ENCODE measurements at regions not wholly inside any gene's neighbourhood (a gene's known extent, or its start where the extent isn't known, plus 50 kb on each side); places are given as distances from the start of the nearest gene placed in this dataset.

- TF ChIP-seq POLR2A (IDR thresholded peaks at IDR 0.05) (no peak), CTCF (IDR thresholded peaks at IDR 0.05) (peak in 4 of 6 experiments; percentile 22 to 54 (median 42))
Measured at GRCh38 chr7:92988051-92988450, 129.7 kb downstream of the SAMD9 start.
